HUES6 (cell line): ENCODE measurements at regions not wholly inside any gene's neighbourhood (a gene's known extent, or its start where the extent isn't known, plus 50 kb on each side); places are given as distances from the start of the nearest gene placed in this dataset.

Source experiments
- H3K27ac ChIP-seq: 2 replicates; pipeline ENCODE4 v1.7.0; 2013; ENCODE audit warnings: low read depth, mild to moderate bottlenecking, low read length, inconsistent platforms
- H3K27me3 ChIP-seq: 2 replicates; pipeline ENCODE4 v1.6.1; 2013; ENCODE audit warnings: low read length; ENCODE audit not compliant: control insufficient read depth, insufficient read depth
- H3K36me3 ChIP-seq: 2 replicates; pipeline ENCODE4 v1.6.1; 2013; ENCODE audit warnings: low read length; ENCODE audit not compliant: control insufficient read depth, insufficient read depth
- H3K4me1 ChIP-seq: 2 replicates; pipeline ENCODE4 v1.6.1; 2013; ENCODE audit warnings: low read length; ENCODE audit not compliant: control insufficient read depth, insufficient read depth
- H3K4me3 ChIP-seq: 2 replicates; pipeline ENCODE4 v1.5.1; 2013; ENCODE audit warnings: low read depth, low read length
- H3K9ac ChIP-seq: one replicate; pipeline ENCODE4 v1.6.1; 2013; ENCODE audit warnings: mild to moderate bottlenecking, low read length
- H3K9me3 ChIP-seq: 2 replicates; pipeline ENCODE4 v1.6.1; 2013; ENCODE audit warnings: low read depth, low read length; ENCODE audit not compliant: control insufficient read depth, insufficient read depth

- Histone ChIP-seq H3K4me3 (no peak overlapping the region), H3K9ac (no peak overlapping the region), H3K27ac (no peak overlapping the region), H3K27me3 (no peaks in the 10 kb centered on the region), H3K9me3 (no peaks in the 10 kb centered on the region), H3K36me3 (no peaks in the 10 kb centered on the region), H3K4me1 (no peaks in the 10 kb centered on the region)
Measured at GRCh38 chr3:67809370-67809935, 155.0 kb upstream of the SUCLG2 start.

- Histone ChIP-seq H3K4me1 (no peaks in the 10 kb centered on the region), H3K27ac (no peak overlapping the region)
Measured at GRCh38 chr3:67808906-67809305, 154.5 kb upstream of the SUCLG2 start.

DNA sequence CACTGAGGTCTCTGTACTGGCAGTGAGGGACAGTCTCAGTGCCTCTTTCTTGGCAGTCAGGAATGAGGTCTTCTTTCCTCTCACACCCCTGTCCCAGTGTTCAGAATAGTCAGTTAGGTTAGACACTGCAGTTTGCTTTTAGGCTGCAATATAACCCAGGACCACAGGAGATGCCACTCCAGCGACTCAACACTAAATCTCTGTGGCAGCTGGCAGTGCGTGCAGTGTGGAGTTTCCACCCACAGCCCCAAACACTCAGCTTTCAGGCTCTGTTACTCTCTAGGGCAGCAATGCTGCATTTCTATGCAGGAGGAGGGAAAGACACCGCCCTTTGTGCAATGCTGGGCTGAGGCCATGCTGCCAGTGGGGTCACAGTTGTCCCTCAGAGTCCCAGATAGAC lies 150.2 kb upstream of the SUCLG2 start:
- H3K4me1 ChIP-seq: no peaks in the 10 kb centered on the region
- H3K36me3 ChIP-seq: no peaks in the 10 kb centered on the region
- no peak overlapping the region for H3K27ac ChIP-seq
- H3K9ac ChIP-seq: no peak overlapping the region
- H3K9me3 ChIP-seq: no peaks in the 10 kb centered on the region
- no peak overlapping the region for H3K4me3 ChIP-seq
- H3K27me3 ChIP-seq: no peaks in the 10 kb centered on the region

More at GRCh38 chr3:67808906-67809305, 154.5 kb upstream of the SUCLG2 start:
- H3K4me3 ChIP-seq: no peak overlapping the region
- H3K27me3 ChIP-seq: no peaks in the 10 kb centered on the region
- H3K9me3 ChIP-seq: no peaks in the 10 kb centered on the region
- H3K36me3 ChIP-seq: no peaks in the 10 kb centered on the region
- no peak overlapping the region for H3K9ac ChIP-seq

- no peak overlapping the region for H3K4me3 ChIP-seq
- H3K9ac ChIP-seq: no peak overlapping the region
- H3K9me3 ChIP-seq: no peaks in the 10 kb centered on the region
- H3K4me1 ChIP-seq: no peaks in the 10 kb centered on the region
- H3K27ac ChIP-seq: no peak overlapping the region
- H3K27me3 ChIP-seq: no peaks in the 10 kb centered on the region
- H3K36me3 ChIP-seq: no peaks in the 10 kb centered on the region
Measured at GRCh38 chr3:67804089-67804488, 149.7 kb upstream of the SUCLG2 start.

DNA sequence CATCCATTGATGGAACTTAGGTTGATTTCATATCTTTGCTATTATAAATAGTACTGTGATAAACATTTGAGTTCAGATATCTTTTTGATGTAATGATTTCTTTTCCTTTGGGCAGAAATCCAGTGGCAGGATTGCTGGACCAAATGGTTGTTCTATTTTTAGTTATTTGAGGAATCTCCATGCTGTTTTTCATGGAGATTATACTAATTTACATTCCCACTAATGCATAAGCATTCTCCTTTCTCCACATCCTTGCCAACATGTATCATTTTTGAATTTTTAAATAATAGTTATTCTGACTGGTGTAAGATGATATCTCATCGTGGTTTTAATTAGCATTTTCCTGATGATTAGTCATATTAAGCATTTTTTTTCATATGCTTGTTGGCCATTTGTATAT lies 144.0 kb upstream of the SUCLG2 start:
- no peaks in the 10 kb centered on the region for H3K36me3 ChIP-seq
- H3K4me1 ChIP-seq: 0 out of 2 replicates have a peak, but pooled peaks cover 6% of the 10 kb centered on the region
- no peak overlapping the region for H3K4me3 ChIP-seq
- no peaks in the 10 kb centered on the region for H3K9me3 ChIP-seq
- no peak overlapping the region for H3K27ac ChIP-seq
- no peak overlapping the region for H3K9ac ChIP-seq
- no peaks in the 10 kb centered on the region for H3K27me3 ChIP-seq

- no peak overlapping the region for H3K4me3 ChIP-seq
- H3K27me3 ChIP-seq: no peaks in the 10 kb centered on the region
- peaks cover 3% of the 10 kb centered on the region; the same call in 1 of the 2 replicates for H3K4me1 ChIP-seq
- H3K36me3 ChIP-seq: no peaks in the 10 kb centered on the region
- peaks cover 6% of the 10 kb centered on the region; the same call in 1 of the 2 replicates for H3K9me3 ChIP-seq
- H3K9ac ChIP-seq: no peak overlapping the region
- no peak overlapping the region for H3K27ac ChIP-seq
Measured at GRCh38 chr3:67791620-67792019, 137.2 kb upstream of the SUCLG2 start.

DNA sequence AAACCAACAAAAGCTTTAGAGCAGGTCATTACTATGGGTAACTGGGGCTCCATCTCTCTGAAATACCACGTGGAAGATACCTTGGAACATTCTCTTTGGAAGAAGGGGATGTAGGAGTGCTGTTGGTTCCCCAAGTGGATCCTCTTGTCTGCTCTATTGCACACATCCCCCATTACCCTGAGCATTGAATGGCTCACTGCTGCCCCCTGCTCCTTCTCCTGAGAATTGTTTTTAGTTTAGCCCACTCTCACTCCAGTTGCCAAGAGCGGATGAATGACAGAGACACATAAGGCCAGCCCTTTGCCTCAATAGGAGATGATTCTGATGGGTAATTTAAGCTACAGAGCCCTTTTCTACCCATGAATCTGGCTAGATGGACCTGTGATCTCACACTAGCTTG lies 135.6 kb upstream of the SUCLG2 start:
- H3K9me3 ChIP-seq: peaks cover 8% of the 10 kb centered on the region
- no peaks in the 10 kb centered on the region for H3K27me3 ChIP-seq
- no peak overlapping the region for H3K4me3 ChIP-seq

GRCh38 chr3:67788396-67788795 lies 134.0 kb upstream of the SUCLG2 start:
- H3K27me3 ChIP-seq: no peaks in the 10 kb centered on the region

More for the DNA sequence above, 135.6 kb upstream of the SUCLG2 start:
- Histone ChIP-seq H3K9ac (no peak overlapping the region), H3K36me3 (no peaks in the 10 kb centered on the region), H3K4me1 (peaks cover 3% of the 10 kb centered on the region; the same call in 1 of the 2 replicates), H3K27ac (no peak overlapping the region)

DNA sequence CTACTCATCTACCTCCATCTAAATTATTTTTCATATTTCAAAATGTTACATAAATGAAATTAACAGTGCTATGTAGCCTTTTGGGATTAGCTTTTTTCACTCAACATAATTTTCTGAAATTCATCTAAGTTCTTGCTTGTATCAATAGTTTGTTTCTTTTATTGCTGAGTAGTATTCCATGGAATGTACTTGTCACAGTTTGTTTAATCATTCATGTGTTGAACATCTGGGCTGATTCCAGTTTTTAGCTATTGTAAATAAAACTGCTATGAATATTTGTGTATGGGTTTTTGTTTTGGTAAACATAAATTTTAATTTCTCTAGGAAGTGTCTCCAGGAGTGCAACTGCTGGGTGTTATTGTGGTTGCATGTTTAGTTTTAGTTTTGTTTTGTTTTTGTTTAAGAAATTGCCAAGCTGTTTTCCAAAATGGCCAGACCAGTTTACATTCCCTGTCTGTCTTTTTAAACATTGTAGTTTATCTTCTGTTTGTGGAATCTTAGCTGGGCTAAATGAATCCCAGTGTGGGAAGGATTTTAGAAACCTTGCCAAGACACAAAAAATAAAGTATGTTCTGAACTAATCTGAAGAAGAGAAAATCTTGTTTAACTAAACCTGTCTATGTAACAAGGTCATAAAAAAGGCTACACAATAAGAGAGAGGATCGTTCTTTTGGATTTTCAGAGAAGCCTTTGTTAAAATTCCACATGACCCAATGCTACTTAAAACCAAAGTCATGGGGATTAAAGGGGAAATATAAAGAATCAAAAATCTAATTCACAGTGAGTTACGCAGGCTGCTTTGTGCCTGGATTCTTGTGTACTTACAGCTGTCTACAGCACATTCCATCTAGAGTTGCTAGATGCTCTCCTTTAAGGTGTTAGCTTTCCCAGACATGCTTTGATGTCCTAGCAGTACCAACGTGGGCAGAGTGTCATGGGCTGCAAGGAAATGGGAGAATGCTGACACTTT lies 129.2 kb upstream of the SUCLG2 start:
- no peak overlapping the region for H3K27ac ChIP-seq
- no peak overlapping the region for H3K4me3 ChIP-seq
- H3K9me3 ChIP-seq: peaks cover 14% of the 10 kb centered on the region

More at GRCh38 chr3:67788396-67788795, 134.0 kb upstream of the SUCLG2 start:
- Histone ChIP-seq H3K9me3 (peaks cover 12% of the 10 kb centered on the region), H3K9ac (no peak overlapping the region), H3K36me3 (no peaks in the 10 kb centered on the region), H3K27ac (no peak overlapping the region), H3K4me1 (peaks cover 3% of the 10 kb centered on the region; the same call in 1 of the 2 replicates), H3K4me3 (no peak overlapping the region)

GRCh38 chr3:67781871-67782270 lies 127.5 kb upstream of the SUCLG2 start:
- Histone ChIP-seq H3K36me3 (no peaks in the 10 kb centered on the region), H3K27me3 (no peaks in the 10 kb centered on the region), H3K4me1 (no peaks in the 10 kb centered on the region), H3K27ac (no peak overlapping the region), H3K9ac (no peak overlapping the region), H3K4me3 (no peak overlapping the region), H3K9me3 (peaks cover 11% of the 10 kb centered on the region; the same call in 1 of the 2 replicates)

More for the DNA sequence above, 129.2 kb upstream of the SUCLG2 start:
- H3K9ac ChIP-seq: no peak overlapping the region
- H3K36me3 ChIP-seq: no peaks in the 10 kb centered on the region
- H3K27me3 ChIP-seq: no peaks in the 10 kb centered on the region
- H3K4me1 ChIP-seq: no peaks in the 10 kb centered on the region

DNA sequence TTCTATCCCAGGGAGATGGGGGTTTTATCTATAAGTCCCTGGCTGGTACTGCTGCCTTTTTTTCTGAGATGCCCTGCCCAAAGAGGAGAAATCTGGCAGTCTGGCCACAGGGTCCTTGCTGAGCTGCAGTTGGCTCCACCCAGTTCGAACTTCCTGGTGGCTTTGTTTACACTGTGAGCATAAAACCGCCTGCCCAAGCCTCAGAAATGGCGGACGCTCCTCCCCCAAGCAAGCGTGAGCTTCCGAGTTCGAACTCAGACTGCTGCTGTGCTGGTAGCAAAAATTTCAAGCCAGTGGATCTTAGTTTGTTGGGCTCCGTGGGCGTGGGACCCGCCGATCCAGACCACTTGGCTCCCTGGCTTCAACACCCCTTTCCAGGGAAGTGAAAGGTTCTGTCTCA lies 126.8 kb upstream of the SUCLG2 start:
- H3K4me1 ChIP-seq: no peaks in the 10 kb centered on the region
- H3K4me3 ChIP-seq: no peak overlapping the region
- no peak overlapping the region for H3K9ac ChIP-seq
- peaks cover 11% of the 10 kb centered on the region; the same call in 1 of the 2 replicates for H3K9me3 ChIP-seq
- no peaks in the 10 kb centered on the region for H3K27me3 ChIP-seq
- H3K36me3 ChIP-seq: no peaks in the 10 kb centered on the region
- no peak overlapping the region for H3K27ac ChIP-seq
